T-helper 17 cell (primary cell): ENCODE measurements at regions not wholly inside any gene's neighbourhood (a gene's known extent, or its start where the extent isn't known, plus 50 kb on each side); places are given as distances from the start of the nearest gene placed in this dataset.

Experiments used
- ATAC-seq: fragments of 150-1000 bp; cut with Tn5 transposase; 2 replicates; pipeline ENCODE4 v1.10.0; 2021; ENCODE audit warnings: mild to moderate bottlenecking, moderate library complexity
- DNase-seq, 3 donors: peaks; one replicate each; pipeline versions ENCODE4 v3.0.0 to v3.0.0-alpha.2; 2020 to 2021
- H3K9me3 ChIP-seq: one replicate; pipeline ENCODE4 v1.7.0; 2013; ENCODE audit warnings: low read length, mild to moderate bottlenecking; ENCODE audit not compliant: control insufficient read depth, poor library complexity, severe bottlenecking
- H3K27ac Mint-ChIP-seq: one replicate; pipeline ENCODE4 v1.8.0; 2022; ENCODE audit warnings: mild to moderate bottlenecking, moderate library complexity, mixed read lengths
- H3K27me3 Mint-ChIP-seq: one replicate; pipeline ENCODE4 v1.8.0; 2022; ENCODE audit warnings: mixed read lengths
- H3K36me3 Mint-ChIP-seq: one replicate; pipeline ENCODE4 v1.8.0; 2022; ENCODE audit warnings: low read depth, mixed read lengths
- H3K4me1 Mint-ChIP-seq: one replicate; pipeline ENCODE4 v1.8.0; 2022; ENCODE audit warnings: mild to moderate bottlenecking, mixed read lengths
- H3K4me3 Mint-ChIP-seq: one replicate; pipeline ENCODE4 v1.8.0; 2022; ENCODE audit warnings: mild to moderate bottlenecking, moderate library complexity, mixed read lengths

DNA sequence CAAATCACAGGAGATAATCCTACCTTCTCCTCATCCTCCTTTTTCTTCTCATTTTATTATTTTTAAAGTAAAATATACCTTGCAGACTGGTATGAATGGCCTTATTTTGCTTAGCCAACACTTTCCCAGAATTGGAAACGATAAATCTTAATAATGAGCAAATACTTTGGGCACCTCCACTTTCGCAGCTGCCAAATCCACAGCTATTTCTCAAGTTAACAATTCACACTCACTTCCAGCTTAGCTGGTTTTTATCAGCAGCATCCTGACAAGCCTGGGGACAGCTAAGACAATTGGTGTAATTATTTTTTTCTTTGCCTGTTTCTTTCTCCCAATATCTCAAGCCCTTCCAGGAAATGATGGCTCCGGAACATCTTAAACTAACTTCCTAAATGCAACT lies 867.5 kb upstream of the TMEM132C start:
- no peak for ATAC-seq
- DNase-seq, result no peak
- Mint-ChIP-seq H3K36me3 (peaks cover 2% of the 10 kb centered on the region), H3K4me1 (no peaks in the 10 kb centered on the region), H3K27ac (no peak overlapping the region), H3K27me3 (peaks cover 26% of the 10 kb centered on the region), H3K4me3 (no peak overlapping the region)
- no peaks in the 10 kb centered on the region for H3K9me3 ChIP-seq

DNA sequence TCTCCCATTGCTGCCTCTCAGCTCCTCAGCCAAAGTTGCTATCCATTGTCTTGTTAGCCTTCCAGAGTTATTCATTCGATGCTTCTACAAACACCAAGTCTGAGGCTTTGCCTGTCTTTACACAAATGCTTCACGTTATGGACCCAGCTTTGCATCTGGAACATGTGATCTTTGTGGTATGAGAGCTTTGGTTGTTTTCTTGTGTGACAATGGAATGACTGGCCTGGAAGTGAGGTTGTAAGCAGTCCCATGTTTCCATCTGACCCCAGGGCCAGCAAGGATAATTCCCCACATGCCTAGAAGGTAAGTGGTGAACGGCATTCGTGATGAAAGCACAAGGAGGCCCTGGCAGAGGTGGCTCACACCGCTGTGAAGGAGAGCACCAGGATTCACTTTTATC lies 866.7 kb upstream of the TMEM132C start:
- DNase-seq, result no peak
- ATAC-seq, result no peak
- Mint-ChIP-seq H3K4me1 (no peaks in the 10 kb centered on the region), H3K27ac (no peak overlapping the region), H3K27me3 (peaks cover 20% of the 10 kb centered on the region), H3K4me3 (no peak overlapping the region), H3K36me3 (peaks cover 2% of the 10 kb centered on the region)
- H3K9me3 ChIP-seq, result no peaks in the 10 kb centered on the region

DNA sequence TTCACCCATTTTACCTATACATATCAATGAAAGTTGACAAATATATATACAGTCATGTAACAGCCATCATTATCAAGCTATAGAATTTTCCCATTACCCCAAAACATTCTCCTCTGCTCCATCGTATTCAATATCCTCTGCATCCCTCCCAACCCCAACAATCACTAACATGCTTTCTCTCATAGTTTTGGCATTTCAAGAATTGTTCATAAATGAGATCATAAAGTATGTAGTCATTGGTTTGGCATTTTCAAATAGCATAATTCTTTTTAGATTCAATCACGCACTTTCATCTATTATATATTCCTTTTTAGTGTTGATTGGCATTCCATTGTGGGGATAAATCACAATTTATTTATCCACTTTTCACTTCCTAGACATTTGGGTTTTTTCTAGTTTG lies 866.0 kb upstream of the TMEM132C start:
- Mint-ChIP-seq H3K4me1 (no peaks in the 10 kb centered on the region), H3K4me3 (no peak overlapping the region), H3K27ac (no peak overlapping the region), H3K36me3 (peaks cover 2% of the 10 kb centered on the region), H3K27me3 (peaks cover 19% of the 10 kb centered on the region)
- no peaks in the 10 kb centered on the region for H3K9me3 ChIP-seq
- ATAC-seq, result no peak
- DNase-seq, result no peak

DNA sequence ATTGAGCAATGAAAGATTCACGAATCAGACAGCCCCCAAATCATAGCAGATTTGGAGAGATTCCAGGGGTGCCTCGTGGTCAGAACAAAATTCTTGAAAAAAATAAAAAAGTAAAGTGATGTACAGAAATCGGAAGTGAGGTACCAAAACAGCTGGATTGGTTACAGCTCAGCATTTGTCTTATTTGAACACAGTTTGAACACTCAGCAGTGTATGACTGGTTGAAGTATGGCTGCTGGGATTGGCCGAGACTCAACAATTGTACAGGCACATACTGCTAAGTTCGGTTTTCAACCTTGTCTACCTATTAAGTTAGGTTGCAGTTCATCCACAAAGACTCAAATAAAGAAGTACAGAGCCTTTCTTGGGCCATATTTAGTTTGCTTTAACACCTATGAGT lies 865.4 kb upstream of the TMEM132C start:
- DNase-seq (no peak), ATAC-seq (no peak)
- Mint-ChIP-seq H3K27ac (no peak overlapping the region), H3K4me3 (no peak overlapping the region), H3K27me3 (peaks cover 14% of the 10 kb centered on the region), H3K36me3 (peaks cover 2% of the 10 kb centered on the region), H3K4me1 (no peaks in the 10 kb centered on the region)
- no peaks in the 10 kb centered on the region for H3K9me3 ChIP-seq

DNA sequence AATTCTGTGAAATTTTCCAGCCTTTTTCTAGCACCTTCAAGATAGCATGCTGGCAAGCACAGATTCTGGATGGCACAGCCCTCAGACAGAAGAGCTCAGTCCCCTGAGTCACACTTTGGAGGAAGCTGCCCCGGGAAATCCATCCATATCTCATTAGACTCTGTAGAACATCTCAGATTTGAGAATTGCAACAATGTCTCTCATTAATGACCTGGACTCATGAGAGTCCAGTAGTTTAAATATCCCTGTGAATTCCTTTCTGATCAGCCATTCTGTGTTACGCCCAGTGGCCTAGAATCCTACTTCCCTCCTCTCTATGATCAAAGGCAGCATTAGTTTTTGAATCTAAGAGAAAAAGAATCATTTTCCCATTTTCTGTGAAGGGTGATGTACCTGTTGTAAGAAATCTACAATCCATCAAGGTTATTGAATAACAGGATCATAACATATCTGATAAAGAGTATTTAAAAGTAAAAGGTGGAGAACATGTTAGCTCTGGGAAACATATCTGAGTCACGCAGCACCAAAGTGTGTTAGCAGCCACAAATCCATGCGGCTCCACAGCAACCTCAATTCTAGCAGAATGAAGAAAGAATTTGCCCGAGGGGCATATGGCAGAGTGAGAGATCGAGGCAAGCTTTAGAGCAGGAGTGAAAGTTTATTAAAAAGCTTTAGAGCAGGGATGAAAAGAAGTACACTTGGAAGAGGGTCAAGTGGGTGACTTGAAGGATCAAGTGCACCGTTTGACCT lies 855.6 kb upstream of the TMEM132C start:
- H3K4me3 Mint-ChIP-seq, result no peak overlapping the region

DNA sequence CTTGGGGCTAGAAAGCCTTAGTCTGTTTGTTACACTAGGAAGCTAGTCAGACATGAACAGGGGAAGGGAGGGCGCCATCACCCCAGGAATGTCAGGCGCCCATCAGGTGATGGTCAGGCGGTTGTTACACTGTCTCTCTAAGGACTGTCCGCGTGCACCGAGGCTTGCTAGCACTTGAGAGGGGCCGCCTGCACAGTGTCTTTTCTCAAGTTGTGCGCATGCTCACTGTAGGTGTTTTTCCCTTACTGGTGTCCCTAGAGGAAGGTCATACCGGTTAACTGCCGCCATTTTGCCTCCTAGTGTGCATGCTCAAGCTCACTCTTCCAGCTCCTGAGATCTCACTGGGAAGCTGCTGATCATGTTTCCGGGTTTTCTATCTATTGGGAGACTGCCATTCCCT lies 855.0 kb upstream of the TMEM132C start:
- H3K9me3 ChIP-seq, result peaks cover 3% of the 10 kb centered on the region
- H3K4me1 Mint-ChIP-seq, result no peaks in the 10 kb centered on the region
- no peaks in the 10 kb centered on the region for H3K36me3 Mint-ChIP-seq
- DNase-seq, result no peak
- H3K27ac Mint-ChIP-seq, result no peak overlapping the region
- no peaks in the 10 kb centered on the region for H3K27me3 Mint-ChIP-seq
- ATAC-seq, result no peak
- no peak overlapping the region for H3K4me3 Mint-ChIP-seq

More for the DNA sequence above, 855.6 kb upstream of the TMEM132C start:
- ATAC-seq, result no peak
- no peak overlapping the region for H3K27ac Mint-ChIP-seq
- no peaks in the 10 kb centered on the region for H3K36me3 Mint-ChIP-seq
- no peaks in the 10 kb centered on the region for H3K4me1 Mint-ChIP-seq
- H3K27me3 Mint-ChIP-seq, result no peaks in the 10 kb centered on the region
- DNase-seq, result no peak
- peaks cover 3% of the 10 kb centered on the region for H3K9me3 ChIP-seq

DNA sequence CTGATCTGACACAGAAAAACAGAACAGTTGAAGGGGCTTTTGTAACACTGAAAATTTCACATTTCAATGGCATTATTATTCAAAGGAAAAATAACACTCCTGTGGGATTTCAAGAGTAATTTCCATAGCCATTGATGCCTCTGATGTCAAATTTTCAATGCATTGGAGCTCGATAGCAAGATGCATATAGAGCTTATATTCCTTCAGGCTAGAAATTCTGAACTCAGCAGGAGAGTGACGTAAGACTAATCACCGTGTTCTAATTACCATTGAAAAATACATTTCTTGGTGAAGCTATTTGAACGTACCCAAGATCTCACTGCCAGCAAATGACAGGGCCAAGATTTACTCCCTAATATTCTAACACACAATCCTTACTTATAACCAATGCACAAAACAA lies 854.1 kb upstream of the TMEM132C start:
- H3K4me1 Mint-ChIP-seq, result no peaks in the 10 kb centered on the region
- ATAC-seq, result no peak
- H3K36me3 Mint-ChIP-seq, result no peaks in the 10 kb centered on the region

DNA sequence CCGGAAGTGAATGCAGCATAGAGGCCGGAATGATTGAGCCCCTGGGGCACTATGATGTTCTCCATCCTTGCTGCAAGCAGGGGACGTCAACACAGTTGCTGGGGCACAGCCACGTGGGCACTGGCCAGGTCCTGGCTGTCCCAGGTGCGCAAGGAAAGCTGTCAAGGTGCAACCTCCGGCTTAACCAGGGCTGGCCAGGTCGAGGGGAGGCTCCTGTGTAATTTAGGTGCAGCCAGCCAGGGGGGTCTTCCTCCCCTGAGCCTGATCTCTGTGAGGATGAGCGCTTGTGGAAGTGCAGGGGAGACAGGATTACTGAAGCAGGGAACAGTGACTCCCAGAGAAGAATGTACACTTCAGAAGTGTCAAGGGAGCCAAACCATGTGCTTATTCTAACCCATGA lies 852.8 kb upstream of the TMEM132C start:
- ATAC-seq (no peak), DNase-seq (no peak)
- Mint-ChIP-seq H3K27me3 (no peaks in the 10 kb centered on the region), H3K4me1 (no peaks in the 10 kb centered on the region), H3K36me3 (no peaks in the 10 kb centered on the region), H3K4me3 (no peak overlapping the region), H3K27ac (no peak overlapping the region)
- peaks cover 5% of the 10 kb centered on the region for H3K9me3 ChIP-seq

More for the DNA sequence above, 854.1 kb upstream of the TMEM132C start:
- no peak for DNase-seq
- Mint-ChIP-seq H3K4me3 (no peak overlapping the region), H3K27me3 (no peaks in the 10 kb centered on the region), H3K27ac (no peak overlapping the region)
- peaks cover 3% of the 10 kb centered on the region for H3K9me3 ChIP-seq

DNA sequence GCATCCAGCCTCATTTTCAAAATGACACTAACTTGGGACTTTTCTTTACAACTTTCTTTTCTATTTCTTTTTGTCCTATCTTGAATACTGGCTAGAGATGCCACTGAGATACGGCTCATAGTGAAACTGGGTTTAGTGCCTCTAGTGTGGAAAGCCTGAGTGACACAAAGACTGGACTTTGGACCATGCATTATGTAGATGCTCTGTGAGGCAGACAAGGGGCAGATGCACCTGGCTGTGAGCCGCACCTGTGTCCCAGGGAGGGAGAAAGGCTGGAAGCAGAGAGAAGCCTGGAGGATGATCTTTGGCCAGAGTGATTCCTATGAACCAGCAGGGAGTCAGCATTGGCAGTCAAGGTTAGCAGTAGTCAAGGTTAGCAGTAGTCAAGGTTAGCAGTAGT lies 852.3 kb upstream of the TMEM132C start:
- no peak overlapping the region for H3K27ac Mint-ChIP-seq
- no peak for ATAC-seq
- no peaks in the 10 kb centered on the region for H3K4me1 Mint-ChIP-seq
- no peaks in the 10 kb centered on the region for H3K36me3 Mint-ChIP-seq
- peaks cover 7% of the 10 kb centered on the region for H3K9me3 ChIP-seq
- no peaks in the 10 kb centered on the region for H3K27me3 Mint-ChIP-seq
- no peak overlapping the region for H3K4me3 Mint-ChIP-seq
- DNase-seq, result no peak

DNA sequence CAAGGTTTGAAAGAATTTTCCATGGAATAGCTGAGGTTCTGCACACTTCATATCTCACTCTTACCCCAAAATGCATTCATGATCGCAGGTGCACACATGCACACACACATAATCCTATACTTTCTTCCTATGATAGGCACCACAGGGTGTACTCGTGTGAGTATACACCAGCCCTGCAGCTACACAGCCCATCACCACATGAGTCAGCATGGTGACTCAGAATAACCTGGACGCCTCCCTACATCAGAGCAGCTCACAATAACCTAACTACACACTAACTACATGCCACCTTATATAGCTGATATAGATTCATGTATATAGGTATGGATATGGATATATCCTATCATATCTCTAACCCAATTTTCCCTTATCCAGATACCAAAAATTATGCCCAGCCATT lies 850.2 kb upstream of the TMEM132C start:
- H3K9me3 ChIP-seq, result peaks cover 4% of the 10 kb centered on the region
- Mint-ChIP-seq H3K27me3 (peaks cover 4% of the 10 kb centered on the region), H3K27ac (no peak overlapping the region), H3K4me1 (no peaks in the 10 kb centered on the region), H3K36me3 (no peaks in the 10 kb centered on the region), H3K4me3 (no peak overlapping the region)
- DNase-seq (no peak), ATAC-seq (no peak)

DNA sequence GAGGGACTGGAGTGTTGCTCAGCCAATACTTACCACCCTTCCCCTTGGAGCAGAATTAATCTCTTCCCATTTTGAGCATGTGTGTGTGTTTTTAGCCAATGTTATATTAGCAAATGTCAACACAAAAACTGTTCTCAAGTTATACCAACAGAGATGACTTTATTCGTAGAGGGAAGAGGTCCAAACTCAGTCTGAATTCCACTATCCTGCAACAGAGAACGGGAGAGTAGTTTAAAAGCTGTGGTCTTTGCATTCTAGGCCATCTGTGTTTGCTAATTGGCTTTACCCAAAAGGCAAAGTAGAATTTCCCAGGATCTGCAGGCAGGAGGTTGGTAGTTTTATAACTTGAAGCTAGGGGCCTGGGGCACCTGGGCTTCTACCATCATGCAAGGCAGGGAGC lies 847.9 kb upstream of the TMEM132C start:
- peaks cover 5% of the 10 kb centered on the region for H3K27me3 Mint-ChIP-seq
- H3K4me1 Mint-ChIP-seq, result no peaks in the 10 kb centered on the region
- H3K9me3 ChIP-seq, result peaks cover 4% of the 10 kb centered on the region
- no peak for DNase-seq
- H3K4me3 Mint-ChIP-seq, result no peak overlapping the region
- no peak overlapping the region for H3K27ac Mint-ChIP-seq
- no peak for ATAC-seq
- no peaks in the 10 kb centered on the region for H3K36me3 Mint-ChIP-seq

DNA sequence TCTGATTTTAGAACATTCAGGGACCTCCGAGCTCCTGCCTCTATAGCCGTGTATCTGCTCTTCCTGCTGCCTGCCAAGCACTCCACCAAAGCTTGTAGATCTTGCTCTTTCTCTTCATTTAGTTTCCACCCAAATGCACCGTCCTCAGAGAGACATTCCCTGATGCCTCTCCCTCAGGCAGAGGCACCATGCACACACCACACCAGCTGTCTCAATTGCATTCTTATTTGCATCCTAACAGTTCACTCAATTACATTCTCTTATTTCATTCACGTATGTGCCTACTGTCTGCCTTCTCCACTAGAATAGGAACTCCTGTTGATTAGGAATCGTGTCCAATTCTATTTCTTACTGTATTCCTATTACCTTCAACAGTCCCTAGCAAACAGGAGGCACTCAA lies 845.4 kb upstream of the TMEM132C start:
- DNase-seq, result no peak
- H3K9me3 ChIP-seq, result peaks cover 4% of the 10 kb centered on the region
- no peak overlapping the region for H3K27ac Mint-ChIP-seq
- H3K4me3 Mint-ChIP-seq, result no peak overlapping the region
- ATAC-seq, result no peak
- H3K4me1 Mint-ChIP-seq, result no peaks in the 10 kb centered on the region
- peaks cover under 1% of the 10 kb centered on the region for H3K36me3 Mint-ChIP-seq
- H3K27me3 Mint-ChIP-seq, result peaks cover 5% of the 10 kb centered on the region

DNA sequence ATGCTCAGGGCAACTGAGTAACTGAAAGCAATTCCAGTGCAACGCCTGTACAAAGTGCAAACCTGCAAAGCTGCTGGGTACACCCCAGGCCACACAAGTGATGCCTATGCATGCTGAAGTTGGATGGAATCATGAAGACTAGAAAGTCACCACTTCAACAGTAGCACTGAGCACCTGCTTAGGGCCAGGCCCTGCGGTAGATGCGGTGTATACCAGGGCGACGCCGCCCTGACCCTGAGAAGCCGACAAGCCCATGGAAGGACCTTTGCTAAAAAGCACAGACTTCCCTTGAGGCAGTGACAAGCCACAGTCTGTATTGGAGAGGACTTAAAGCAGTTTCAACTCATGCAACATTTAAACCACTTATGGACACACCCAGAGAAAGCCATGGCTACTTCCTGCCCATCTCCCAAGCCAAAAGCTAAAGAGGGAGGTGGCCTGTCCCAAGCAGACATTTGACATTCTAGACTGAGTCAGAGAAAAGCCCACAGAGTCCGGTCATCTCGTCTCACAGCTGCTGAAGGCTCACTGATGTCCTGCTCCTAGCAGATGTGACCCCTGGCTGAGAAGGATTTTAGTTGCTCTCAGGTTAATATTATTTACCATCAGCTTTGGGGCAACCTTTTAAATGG lies 843.9 kb upstream of the TMEM132C start:
- ATAC-seq, result no peak

DNA sequence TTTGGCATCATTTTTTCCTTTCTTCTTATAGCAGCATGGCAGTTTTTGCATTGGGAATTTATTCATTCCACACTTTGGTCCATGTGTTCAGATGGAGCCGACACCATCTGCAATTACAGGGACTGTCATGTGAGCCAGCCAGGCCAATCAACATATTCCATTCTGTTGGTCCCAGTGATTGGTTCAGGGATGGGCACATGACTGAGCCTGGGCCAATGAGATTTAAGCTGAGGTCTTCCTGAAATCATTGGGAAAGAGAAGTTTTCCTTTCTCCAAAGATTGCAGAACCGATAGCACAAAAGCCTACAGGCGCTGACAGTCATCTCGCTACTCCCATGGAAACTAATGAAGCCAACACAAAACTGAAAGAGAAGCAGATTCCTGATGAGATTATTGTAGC lies 841.5 kb upstream of the TMEM132C start:
- no peaks in the 10 kb centered on the region for H3K4me1 Mint-ChIP-seq
- no peaks in the 10 kb centered on the region for H3K9me3 ChIP-seq
- H3K4me3 Mint-ChIP-seq, result no peak overlapping the region
- DNase-seq (no peak), ATAC-seq (no peak)
- peaks cover 5% of the 10 kb centered on the region for H3K27me3 Mint-ChIP-seq
- peaks cover 2% of the 10 kb centered on the region for H3K36me3 Mint-ChIP-seq
- no peak overlapping the region for H3K27ac Mint-ChIP-seq

More for the DNA sequence above, 843.9 kb upstream of the TMEM132C start:
- no peak for DNase-seq
- Mint-ChIP-seq H3K27ac (no peak overlapping the region), H3K4me3 (no peak overlapping the region), H3K27me3 (peaks cover 5% of the 10 kb centered on the region), H3K4me1 (no peaks in the 10 kb centered on the region), H3K36me3 (peaks cover 2% of the 10 kb centered on the region)
- peaks cover 4% of the 10 kb centered on the region for H3K9me3 ChIP-seq
